ENCODE measurements at regions not wholly inside any gene's neighbourhood (a gene's known extent, or its start where the extent isn't known, plus 50 kb on each side); places are given as distances from the start of the nearest gene placed in this dataset.

GRCh38 chr9:13898957-13899356 lies 415.0 kb downstream of the NFIB start:
- H3K27me3 ChIP-seq: no peaks in the 10 kb centered on the region
- H3K4me3 ChIP-seq: no peak overlapping the region
- H3K4me1 ChIP-seq (ENCODE audit: insufficient read depth): peaks cover 2% of the 10 kb centered on the region
- H3K9me3 ChIP-seq: no peaks in the 10 kb centered on the region
- H3K27ac ChIP-seq: no peak overlapping the region
- 72 to 84% (median 79%) methylated on average over 2 of the region's 2 CpGs for whole genome bisulfite sequencing, 3 donors
- TF ChIP-seq CTCF (IDR thresholded peaks at IDR 0.05) (no peak), POLR2A (IDR thresholded peaks at IDR 0.05) (no peak), EP300 (IDR thresholded peaks at IDR 0.05) (no peak)
- intact Hi-C loops (cut with DNase I): no loop called here
- DNase-seq: no peak
- H3K36me3 ChIP-seq: no peaks in the 10 kb centered on the region

GRCh38 chr9:13896922-13897835 lies 416.8 kb downstream of the NFIB start:
- H3K36me3 ChIP-seq: no peaks in the 10 kb centered on the region
- no peaks in the 10 kb centered on the region for H3K9me3 ChIP-seq
- DNase-seq: no peak
- peaks cover 2% of the 10 kb centered on the region for H3K4me1 ChIP-seq (ENCODE audit: insufficient read depth)
- no peak overlapping the region for H3K27ac ChIP-seq
- intact Hi-C loops (cut with DNase I): no loop called here
- WGBS, 3 donors: 79 to 83% (median 80%) methylated on average over 8 of the region's 8 CpGs
- H3K27me3 ChIP-seq: no peaks in the 10 kb centered on the region
- TF ChIP-seq EP300 (IDR thresholded peaks at IDR 0.05): no peak
- no peak for TF ChIP-seq CTCF (IDR thresholded peaks at IDR 0.05)
- TF ChIP-seq POLR2A (IDR thresholded peaks at IDR 0.05): no peak
- no peak overlapping the region for H3K4me3 ChIP-seq

- H3K27ac ChIP-seq: no peak overlapping the region
- no peaks in the 10 kb centered on the region for H3K9me3 ChIP-seq
- no peaks in the 10 kb centered on the region for H3K36me3 ChIP-seq
- no peak for DNase-seq
- H3K27me3 ChIP-seq: no peaks in the 10 kb centered on the region
- H3K4me3 ChIP-seq: no peak overlapping the region
- no peak for TF ChIP-seq CTCF (IDR thresholded peaks at IDR 0.05)
- TF ChIP-seq EP300 (IDR thresholded peaks at IDR 0.05): no peak
- no peak for TF ChIP-seq POLR2A (IDR thresholded peaks at IDR 0.05)
- intact Hi-C loops (cut with DNase I): no loop called here
- H3K4me1 ChIP-seq (ENCODE audit: insufficient read depth): peaks cover 2% of the 10 kb centered on the region
- 60 to 79% (median 67%) methylated on average over 1 of the region's 1 CpG for WGBS, 3 donors
Observed at GRCh38 chr9:13896047-13896446, 417.9 kb downstream of the NFIB start.

DNA sequence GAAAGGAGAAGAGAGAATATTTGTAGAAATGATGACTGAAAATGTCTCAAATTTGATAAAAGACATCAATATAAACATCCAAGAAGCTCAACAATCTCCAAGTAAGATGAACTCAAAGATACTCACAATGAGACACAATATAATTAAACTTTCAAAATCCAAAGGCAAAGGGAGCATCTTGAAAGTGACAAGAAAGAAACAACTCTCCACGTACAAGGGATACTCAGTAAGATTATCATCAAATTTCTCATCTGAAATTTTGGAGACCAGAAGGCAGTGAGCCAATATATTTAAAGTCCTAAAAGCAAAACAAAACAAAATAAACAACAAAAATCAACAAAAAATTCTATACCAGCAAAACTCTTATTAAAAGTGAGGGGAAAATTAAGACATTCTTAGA lies 428.7 kb downstream of the NFIB start:
- WGBS, 3 donors: 91 to 93% (median 93%) methylated on average over 1 of the region's 1 CpG
- intact Hi-C loops (cut with DNase I): no loop called here
- H3K4me3 ChIP-seq: no peak overlapping the region
- H3K27me3 ChIP-seq: no peaks in the 10 kb centered on the region
- no peak for DNase-seq
- no peaks in the 10 kb centered on the region for H3K4me1 ChIP-seq (ENCODE audit: insufficient read depth)
- TF ChIP-seq CTCF (IDR thresholded peaks at IDR 0.05) (no peak), POLR2A (IDR thresholded peaks at IDR 0.05) (no peak), EP300 (IDR thresholded peaks at IDR 0.05) (no peak)
- no peak overlapping the region for H3K27ac ChIP-seq
- no peaks in the 10 kb centered on the region for H3K36me3 ChIP-seq
- no peaks in the 10 kb centered on the region for H3K9me3 ChIP-seq
